Stimulated activated naive CD8-positive, alpha-beta T cell treated with anti-CD3 and anti-CD28 coated beads, Interleukin-15, amount 100 ng/mL, for 72 hours (primary cell): ENCODE measurements at regions not wholly inside any gene's neighbourhood (a gene's known extent, or its start where the extent isn't known, plus 50 kb on each side); places are given as distances from the start of the nearest gene placed in this dataset.
A peak's percentile ranks its signal among the peaks of the same experiment; 100 is the strongest.

Source experiments
- ATAC-seq: fragments of 150-1000 bp; cut with Tn5 transposase; 2 replicates; pipeline ENCODE4 v1.10.0; 2021; ENCODE audit warnings: mild to moderate bottlenecking, moderate library complexity
- DNase-seq, 2 donors: peaks; one replicate each; pipeline ENCODE4 v3.0.0; 2021 to 2022
- H3K27ac Mint-ChIP-seq, 2 donors: one replicate each; pipeline ENCODE4 v1.8.0; 2022; ENCODE audit warnings: mild to moderate bottlenecking in 2 of 2, mixed read lengths in 2 of 2, moderate library complexity in 2 of 2
- H3K27me3 Mint-ChIP-seq: one replicate; pipeline ENCODE4 v1.8.0; 2022; ENCODE audit warnings: mixed read lengths
- H3K4me1 Mint-ChIP-seq: one replicate; pipeline ENCODE4 v1.8.0; 2022; ENCODE audit warnings: mild to moderate bottlenecking, mixed read lengths
- H3K4me3 Mint-ChIP-seq, 2 donors: one replicate each; pipeline ENCODE4 v1.8.0; 2022; ENCODE audit warnings: mild to moderate bottlenecking in 2 of 2, mixed read lengths in 2 of 2, moderate library complexity in 1 of 2
- H3K9me3 Mint-ChIP-seq, 2 donors: one replicate each; pipeline ENCODE4 v1.8.0; 2022; ENCODE audit warnings: mixed read lengths in 2 of 2

GRCh38 chr2:129757366-129757914, 222.0 kb upstream of the RAB6C start:
- Mint-ChIP-seq H3K27ac (no peak overlapping the region), H3K4me1 (no peaks in the 10 kb centered on the region), H3K4me3 (no peak overlapping the region), H3K9me3 (no peaks in the 10 kb centered on the region), H3K27me3 (no peaks in the 10 kb centered on the region)
- DNase-seq, result no peak
- ATAC-seq, result no peak

- ATAC-seq (no peak), DNase-seq (no peak)
- Mint-ChIP-seq H3K27ac (no peak overlapping the region), H3K4me1 (no peaks in the 10 kb centered on the region), H3K9me3 (no peaks in the 10 kb centered on the region), H3K4me3 (peak overlapping the region in 1 of 2 donors; percentile 45), H3K27me3 (no peaks in the 10 kb centered on the region)
These were observed 221.3 kb upstream of the RAB6C start for GRCh38 chr2:129757915-129758783.

- peak overlapping the region in 1 of 2 donors; percentile 45 for H3K4me3 Mint-ChIP-seq
- H3K4me1 Mint-ChIP-seq, result no peaks in the 10 kb centered on the region
- DNase-seq (no peak), ATAC-seq (no peak)
- no peaks in the 10 kb centered on the region for H3K27me3 Mint-ChIP-seq
- no peaks in the 10 kb centered on the region for H3K9me3 Mint-ChIP-seq
- no peak overlapping the region for H3K27ac Mint-ChIP-seq
These were observed 220.5 kb upstream of the RAB6C start for GRCh38 chr2:129758784-129759471.

GRCh38 chr2:129759472-129760010, 219.9 kb upstream of the RAB6C start:
- no peak overlapping the region for H3K27ac Mint-ChIP-seq
- H3K4me1 Mint-ChIP-seq, result no peaks in the 10 kb centered on the region
- no peaks in the 10 kb centered on the region for H3K27me3 Mint-ChIP-seq
- no peaks in the 10 kb centered on the region for H3K9me3 Mint-ChIP-seq
- ATAC-seq (peak; percentile 2), DNase-seq (no peak)
- H3K4me3 Mint-ChIP-seq, result no peak overlapping the region

- no peaks in the 10 kb centered on the region for H3K4me1 Mint-ChIP-seq
- no peak for ATAC-seq
- no peak overlapping the region for H3K4me3 Mint-ChIP-seq
- H3K27me3 Mint-ChIP-seq, result peaks cover 9% of the 10 kb centered on the region
- DNase-seq, result no peak
- no peaks in the 10 kb centered on the region for H3K9me3 Mint-ChIP-seq
- H3K27ac Mint-ChIP-seq, result no peak overlapping the region
These were observed 218.8 kb upstream of the RAB6C start for GRCh38 chr2:129760669-129761068.

GRCh38 chr2:129761569-129762021, 217.9 kb upstream of the RAB6C start:
- Mint-ChIP-seq H3K9me3 (no peaks in the 10 kb centered on the region), H3K27ac (no peak overlapping the region), H3K4me1 (no peaks in the 10 kb centered on the region), H3K27me3 (peaks cover 14% of the 10 kb centered on the region), H3K4me3 (no peak overlapping the region)
- ATAC-seq (peak; percentile 3), DNase-seq (no peak)

- ATAC-seq (no peak), DNase-seq (no peak)
- H3K4me3 Mint-ChIP-seq, result no peak overlapping the region
- H3K27me3 Mint-ChIP-seq, result peaks cover 14% of the 10 kb centered on the region
- H3K27ac Mint-ChIP-seq, result no peak overlapping the region
- H3K9me3 Mint-ChIP-seq, result no peaks in the 10 kb centered on the region
- no peaks in the 10 kb centered on the region for H3K4me1 Mint-ChIP-seq
These were observed 216.9 kb upstream of the RAB6C start for GRCh38 chr2:129762386-129763189.

- Mint-ChIP-seq H3K4me3 (no peak overlapping the region), H3K4me1 (no peaks in the 10 kb centered on the region), H3K27ac (no peak overlapping the region), H3K9me3 (no peaks in the 10 kb centered on the region), H3K27me3 (peaks cover 16% of the 10 kb centered on the region)
- DNase-seq (no peak), ATAC-seq (no peak)
These were observed 216.1 kb upstream of the RAB6C start for GRCh38 chr2:129763190-129763846.

- Mint-ChIP-seq H3K4me3 (no peak overlapping the region), H3K4me1 (no peaks in the 10 kb centered on the region), H3K27ac (no peak overlapping the region), H3K9me3 (no peaks in the 10 kb centered on the region), H3K27me3 (peaks cover 22% of the 10 kb centered on the region)
- DNase-seq (no peak), ATAC-seq (no peak)
These were observed 215.5 kb upstream of the RAB6C start for GRCh38 chr2:129763966-129764365.

- Mint-ChIP-seq H3K4me3 (no peak overlapping the region), H3K9me3 (no peaks in the 10 kb centered on the region), H3K27me3 (peaks cover 22% of the 10 kb centered on the region), H3K27ac (no peak overlapping the region), H3K4me1 (no peaks in the 10 kb centered on the region)
- DNase-seq, result no peak
- no peak for ATAC-seq
These were observed 214.8 kb upstream of the RAB6C start for GRCh38 chr2:129764376-129765325.

GRCh38 chr2:129765326-129765677, 214.2 kb upstream of the RAB6C start:
- ATAC-seq (no peak), DNase-seq (no peak)
- no peak overlapping the region for H3K27ac Mint-ChIP-seq
- H3K4me1 Mint-ChIP-seq, result no peaks in the 10 kb centered on the region
- H3K27me3 Mint-ChIP-seq, result peaks cover 22% of the 10 kb centered on the region
- no peak overlapping the region for H3K4me3 Mint-ChIP-seq
- H3K9me3 Mint-ChIP-seq, result no peaks in the 10 kb centered on the region

- Mint-ChIP-seq H3K4me1 (no peaks in the 10 kb centered on the region), H3K27me3 (peaks cover 22% of the 10 kb centered on the region), H3K9me3 (no peaks in the 10 kb centered on the region), H3K4me3 (no peak overlapping the region), H3K27ac (no peak overlapping the region)
- ATAC-seq, result peak; percentile 14
- no peak for DNase-seq
These were observed 213.7 kb upstream of the RAB6C start for GRCh38 chr2:129765678-129766351.

- Mint-ChIP-seq H3K27me3 (peaks cover 22% of the 10 kb centered on the region), H3K9me3 (peaks cover 0 to 3% of the 10 kb centered on the region in 2 donors), H3K27ac (no peak overlapping the region), H3K4me3 (no peak overlapping the region), H3K4me1 (no peaks in the 10 kb centered on the region)
- DNase-seq (no peak), ATAC-seq (no peak)
These were observed 213.0 kb upstream of the RAB6C start for GRCh38 chr2:129766374-129766993.
